GM12878 (cell line): ENCODE measurements at regions not wholly inside any gene's neighbourhood (a gene's known extent, or its start where the extent isn't known, plus 50 kb on each side); places are given as distances from the start of the nearest gene placed in this dataset.

Source experiments
- ATAC-seq: fragments of 200-7000 bp; cut with Tn5 transposase; 3 replicates; pipeline ENCODE4 v1.9.1; 2020; ENCODE audit warnings: mild to moderate bottlenecking, moderate library complexity
- BruUV-seq: library from RNA; stranded (reverse); fragments of 400-500 nt; replicated peaks from 2 replicates; lab custom pipeline; 2021; lab: Mats Ljungman, UMichigan
- CTCF ChIA-PET: fragments of 300-600 bp; sonication (Branson Sonifier 250); formaldehyde crosslinking; extraction: SDS; loops from one replicate; lab custom pipeline; 2021; ENCODE audit warnings: inconsistent platforms; lab: Yijun Ruan, JAX
- POLR2A ChIA-PET: fragments of 350-600 bp; formaldehyde crosslinking; extraction: SDS; loops from one replicate; lab custom pipeline; 2021; ENCODE audit warnings: inconsistent platforms; lab: Charles Lee
- RAD21 ChIA-PET: fragments of 300-600 bp; sonication (Branson Sonifier 250); formaldehyde crosslinking; loops from one replicate; lab custom pipeline; 2023; ENCODE audit warnings: antibody characterized with exemption; ENCODE audit not compliant: unreplicated experiment; lab: Charles Lee
- SMC1A ChIA-PET: fragments of 300-600 bp; sonication (Branson Sonifier 250); formaldehyde crosslinking; loops from one replicate; lab custom pipeline; 2023; ENCODE audit not compliant: unreplicated experiment, uncharacterized antibody; lab: Charles Lee
- DNase-seq: peaks from one replicate; pipeline ENCODE4 v3.0.0-alpha.2; 2011; ENCODE audit warnings: low read depth, low spot score
- FAIRE-seq: peaks from 3 replicates; lab custom pipeline; 2011; peaks lifted over from hg19 to GRCh38; lab: Jason Lieb, UNC
- H2AFZ ChIP-seq: 2 replicates; pipeline ENCODE4 v1.6.0; 2011; ENCODE audit warnings: low read depth, low read length, control low read depth; ENCODE audit not compliant: control insufficient read depth
- H3K27ac ChIP-seq: 2 replicates; pipeline ENCODE4 v1.5.1; 2011; ENCODE audit warnings: control low read depth; ENCODE audit not compliant: control insufficient read depth, insufficient read depth
- H3K27me3 ChIP-seq, 2 experiments: replicated peaks in 1 of 2; 2 replicates each; pipeline versions ENCODE4 v1.6.0 to v1.6.1; 2011; ENCODE audit warnings: low read length in 1 of 2; ENCODE audit not compliant: control insufficient read depth in 2 of 2, insufficient read depth in 2 of 2
- H3K36me3 ChIP-seq, 2 experiments: 2 replicates each; pipeline ENCODE4 v1.5.1; 2011; ENCODE audit warnings: low read length in 1 of 2; ENCODE audit not compliant: control insufficient read depth in 2 of 2, insufficient read depth in 2 of 2
- H3K4me1 ChIP-seq: 2 replicates; pipeline ENCODE4 v1.6.1; 2011; ENCODE audit warnings: mild to moderate bottlenecking, low read length, moderate library complexity, mixed read lengths; ENCODE audit not compliant: control insufficient read depth, insufficient read depth
- H3K4me2 ChIP-seq: 2 replicates; pipeline ENCODE4 v1.6.0; 2011; ENCODE audit warnings: control low read depth; ENCODE audit not compliant: control insufficient read depth, insufficient read depth
- H3K4me3 ChIP-seq: fragments of 200-600 bp; sonication (generic); 2 replicates; pipeline ENCODE4 v1.5.1; 2016
- H3K79me2 ChIP-seq: 2 replicates; pipeline ENCODE4 v1.6.0; 2011; ENCODE audit warnings: low read length; ENCODE audit not compliant: control insufficient read depth, insufficient read depth
- H3K9ac ChIP-seq: 2 replicates; pipeline ENCODE4 v1.8.0; 2011; ENCODE audit warnings: low read length, control low read depth, mixed read lengths; ENCODE audit not compliant: control insufficient read depth, insufficient read depth
- H3K9me3 ChIP-seq: replicated peaks from 3 replicates; pipeline ENCODE4 v1.5.1; 2011; ENCODE audit warnings: mild to moderate bottlenecking, low read length; ENCODE audit not compliant: control insufficient read depth, insufficient read depth
- H4K20me1 ChIP-seq: 2 replicates; pipeline ENCODE4 v1.6.0; 2011; ENCODE audit not compliant: control insufficient read depth, insufficient read depth
- CBFB ChIP-seq: IDR thresholded peaks from 2 replicates; pipeline ENCODE4 v1.6.1; 2016; ENCODE audit warnings: antibody characterized with exemption, low read depth
- CEBPB ChIP-seq, 2 experiments: fragments of 150-350 bp in 1 of 2; IDR thresholded peaks; 2 replicates each; pipeline ENCODE4 v1.6.1; 2012 to 2014; ENCODE audit warnings: low read depth in 2 of 2, low read length in 2 of 2, borderline replicate concordance in 1 of 2, inconsistent platforms in 1 of 2
- CHD2 ChIP-seq: IDR thresholded peaks from 2 replicates; pipeline ENCODE4 v1.6.1; 2011; ENCODE audit warnings: low read depth, low read length, improper control_type of control experiment, borderline replicate concordance
- JUND ChIP-seq: IDR thresholded peaks from 2 replicates; pipeline ENCODE4 v1.6.1; 2012; ENCODE audit warnings: low read depth, mild to moderate bottlenecking, low read length, improper control_type of control experiment, moderate library complexity
- MLLT1 ChIP-seq: fragments of 450-650 bp; IDR thresholded peaks from 2 replicates; pipeline ENCODE4 v1.6.1; 2016; ENCODE audit warnings: mild to moderate bottlenecking
- NFYB ChIP-seq: IDR thresholded peaks from 2 replicates; pipeline ENCODE4 v1.6.1; 2011; ENCODE audit warnings: low read depth, mild to moderate bottlenecking, low read length, improper control_type of control experiment, moderate library complexity; ENCODE audit not compliant: insufficient read depth
- PML ChIP-seq: IDR thresholded peaks from 2 replicates; pipeline ENCODE4 v1.6.1; 2012; ENCODE audit warnings: low read length, inconsistent platforms
- RBBP5 ChIP-seq: fragments of 200-600 bp; sonication (generic); conservative IDR thresholded peaks from 2 replicates; pipeline ENCODE4 v1.6.1; 2016
- RFX5 ChIP-seq: IDR thresholded peaks from 2 replicates; pipeline ENCODE4 v1.6.1; 2011; ENCODE audit warnings: low read depth, low read length, improper control_type of control experiment
- ZBTB40 ChIP-seq: fragments of 450-650 bp; IDR thresholded peaks from 2 replicates; pipeline ENCODE4 v1.6.1; 2016; ENCODE audit warnings: mild to moderate bottlenecking, moderate library complexity, borderline replicate concordance
- ZNF274 ChIP-seq: IDR thresholded peaks from one replicate; pipeline ENCODE4 v1.8.0; 2011; ENCODE audit not compliant: insufficient read length, insufficient read depth
- WGBS: methylation state at CpG from one replicate; pipeline ENCODE4 v1.1.6; 2016; ENCODE audit warnings: low lambda C conversion rate; ENCODE audit not compliant: insufficient replicate concordance, insufficient coverage; ENCODE audit errors: missing lambda C conversion rate; 5-methylcytosine and 5-hydroxymethylcytosine counted together
- in situ Hi-C: fragments of 300-500 bp; cut with MboI; formaldehyde crosslinking; loops from 9 replicates; pipeline ENCODE4 v1.14.3; 2018; ENCODE audit warnings: mixed read lengths
- intact Hi-C: fragments of 100-400 bp; cut with micrococcal nuclease; formaldehyde crosslinking; loops from one replicate; pipeline ENCODE4 v1.14.2; 2022; ENCODE audit not compliant: unreplicated experiment

DNA sequence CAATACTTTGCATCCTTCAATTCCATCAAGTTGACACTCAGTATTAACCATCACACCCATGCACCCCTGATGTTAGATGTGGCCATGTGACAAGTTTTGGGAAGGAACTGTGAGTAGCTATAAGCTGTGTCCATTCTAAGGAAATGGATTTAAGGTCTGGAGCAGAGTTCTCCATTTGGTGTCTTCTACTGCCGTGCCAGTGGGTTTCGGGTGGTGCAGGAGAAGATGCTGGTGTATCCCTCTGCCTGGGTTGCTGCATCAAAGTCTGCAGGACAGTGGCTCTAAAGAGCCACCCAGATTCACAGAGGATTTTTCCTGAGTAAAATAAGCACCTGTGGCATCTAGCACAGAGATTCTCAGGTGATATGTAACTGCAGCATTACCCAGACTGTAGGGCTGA, 105.7 kb upstream of the IRS2 start:
- Histone ChIP-seq H3K4me1 (no peaks in the 10 kb centered on the region), H3K79me2 (no peaks in the 10 kb centered on the region), H3K9me3 (no peaks in the 10 kb centered on the region), H3K4me3 (no peak overlapping the region), H3K9ac (no peak overlapping the region), H4K20me1 (no peaks in the 10 kb centered on the region), H2AFZ (no peak overlapping the region), H3K4me2 (no peak overlapping the region), H3K27ac (no peak overlapping the region), H3K36me3 (no peaks in the 10 kb centered on the region), H3K27me3 (no peaks in the 10 kb centered on the region)
- ChIA-PET RAD21 (no interaction called here), SMC1A (no interaction called here), POLR2A (no interaction called here), CTCF (no interaction called here)
- FAIRE-seq (no peak), DNase-seq (no peak), ATAC-seq (no peak)
- 83% methylated on average over 2 of the region's 2 CpGs for WGBS
- in situ Hi-C loops, result no loop called here
- BruUV-seq, result no TSS peak
- intact Hi-C loops, result no loop called here
- TF ChIP-seq PML (no peak), ZNF274 (no peak), CBFB (no peak), RBBP5 (no peak), RFX5 (no peak), MLLT1 (no peak), CHD2 (no peak), ZBTB40 (no peak), JUND (no peak), NFYB (no peak), CEBPB (IDR thresholded peaks at IDR 0.05; ENCODE audit: borderline replicate concordance in 1 of 2, low read depth in 2 of 2, low read length in 2 of 2) (no peak)
- TF ChIP-seq, all 136 proteins: peak for 0
